A673 (cell line): ENCODE measurements at regions not wholly inside any gene's neighbourhood (a gene's known extent, or its start where the extent isn't known, plus 50 kb on each side); places are given as distances from the start of the nearest gene placed in this dataset.

Experiments
- CTCF ChIP-seq: fragments of 300-800, 200-600 bp; sonication (generic); conservative IDR thresholded peaks from 2 replicates; pipeline ENCODE4 v1.5.1; 2017; ENCODE audit warnings: low read depth, mild to moderate bottlenecking, antibody characterized with exemption, low read length, moderate library complexity, mixed read lengths
- EZH2 ChIP-seq: fragments of 200-600 bp; sonication (generic); IDR thresholded peaks from 2 replicates; pipeline ENCODE4 v1.6.1; 2017; ENCODE audit warnings: borderline replicate concordance, low read depth, mild to moderate bottlenecking, mixed read lengths, antibody characterized with exemption, low read length; ENCODE audit not compliant: poor library complexity, severe bottlenecking

GRCh38 chrX:111007238-111007637 lies 88.8 kb upstream of the PAK3 start:
- TF ChIP-seq CTCF: no peak
- TF ChIP-seq EZH2: no peak
